ENCODE measurements at regions not wholly inside any gene's neighbourhood (a gene's known extent, or its start where the extent isn't known, plus 50 kb on each side); places are given as distances from the start of the nearest gene placed in this dataset.

- Histone ChIP-seq H3K27me3 (no peaks in the 10 kb centered on the region), H3K4me1 (no peaks in the 10 kb centered on the region), H3K36me3 (no peaks in the 10 kb centered on the region), H3K4me3 (no peak overlapping the region), H3K9me3 (no peaks in the 10 kb centered on the region), H3K27ac (replicated peaks in 1 of 4) (no peak overlapping the region)
- TF ChIP-seq CTCF (IDR thresholded peaks at IDR 0.05) (no peak), POLR2A (IDR thresholded peaks at IDR 0.05; ENCODE audit: low read depth) (no peak), EP300 (IDR thresholded peaks at IDR 0.05) (no peak), POLR2AphosphoS5 (IDR thresholded peaks at IDR 0.05) (no peak)
- no peak for DNase-seq (ENCODE audit: extremely low spot score)
- WGBS: 64% methylated on average over 3 of the region's 3 CpGs
- intact Hi-C loops (cut with DNase I): no loop called here
Measured at GRCh38 chr13:74784959-74785358, 650.8 kb upstream of the KLF12 start.

- Histone ChIP-seq H3K4me3 (no peak overlapping the region), H3K27me3 (no peaks in the 10 kb centered on the region), H3K36me3 (no peaks in the 10 kb centered on the region), H3K27ac (replicated peaks in 1 of 4) (no peak overlapping the region), H3K9me3 (no peaks in the 10 kb centered on the region), H3K4me1 (no peaks in the 10 kb centered on the region)
- intact Hi-C loops (cut with DNase I): no loop called here
- DNase-seq (ENCODE audit: extremely low spot score): no peak
- TF ChIP-seq POLR2A (IDR thresholded peaks at IDR 0.05; ENCODE audit: low read depth) (no peak), EP300 (IDR thresholded peaks at IDR 0.05) (no peak), POLR2AphosphoS5 (IDR thresholded peaks at IDR 0.05) (no peak), CTCF (IDR thresholded peaks at IDR 0.05) (no peak)
- 47% methylated on average over 2 of the region's 2 CpGs for WGBS
Measured at GRCh38 chr13:74778946-74779345, 644.7 kb upstream of the KLF12 start.

- Histone ChIP-seq H3K9me3 (no peaks in the 10 kb centered on the region), H3K36me3 (no peaks in the 10 kb centered on the region), H3K27me3 (no peaks in the 10 kb centered on the region), H3K27ac (replicated peaks in 1 of 4) (no peak overlapping the region), H3K4me1 (no peaks in the 10 kb centered on the region), H3K4me3 (no peak overlapping the region)
- TF ChIP-seq CTCF (IDR thresholded peaks at IDR 0.05) (no peak), POLR2AphosphoS5 (IDR thresholded peaks at IDR 0.05) (no peak), POLR2A (IDR thresholded peaks at IDR 0.05; ENCODE audit: low read depth) (no peak), EP300 (IDR thresholded peaks at IDR 0.05) (no peak)
- whole genome bisulfite sequencing: 80% methylated on average over 4 of the region's 4 CpGs
- no peak for DNase-seq (ENCODE audit: extremely low spot score)
- intact Hi-C loops (cut with DNase I): no loop called here
Measured at GRCh38 chr13:74778087-74778486, 643.9 kb upstream of the KLF12 start.

GRCh38 chr13:74774264-74774663 lies 640.1 kb upstream of the KLF12 start:
- intact Hi-C loops (cut with DNase I): no loop called here
- no peaks in the 10 kb centered on the region for H3K4me1 ChIP-seq
- 98% methylated on average over 1 of the region's 1 CpG for WGBS

More at GRCh38 chr13:74774264-74774663, 640.1 kb upstream of the KLF12 start:
- Histone ChIP-seq H3K36me3 (no peaks in the 10 kb centered on the region), H3K9me3 (no peaks in the 10 kb centered on the region), H3K27ac (replicated peaks in 1 of 4) (no peak overlapping the region), H3K27me3 (no peaks in the 10 kb centered on the region), H3K4me3 (no peak overlapping the region)
- DNase-seq (ENCODE audit: extremely low spot score): no peak
- TF ChIP-seq EP300 (IDR thresholded peaks at IDR 0.05) (no peak), POLR2AphosphoS5 (IDR thresholded peaks at IDR 0.05) (no peak), CTCF (IDR thresholded peaks at IDR 0.05) (no peak), POLR2A (IDR thresholded peaks at IDR 0.05; ENCODE audit: low read depth) (no peak)
